Fibroblast of skin of scalp (primary cell): ENCODE measurements at regions not wholly inside any gene's neighbourhood (a gene's known extent, or its start where the extent isn't known, plus 50 kb on each side); places are given as distances from the start of the nearest gene placed in this dataset.
A peak's percentile ranks its signal among the peaks of the same experiment; 100 is the strongest.
"Not testable (repeated sequence)": the region's sequence is repeated elsewhere in the genome, so short reads cannot be mapped to it uniquely, and the experiment has no call there.

Experiments used
- DNase-seq: peaks from one replicate; pipeline ENCODE4 v3.0.0-alpha.2; 2013

- peak; percentile 21 for DNase-seq
Observed at GRCh38 chr9:18299449-18299848, 174.5 kb upstream of the ADAMTSL1 start.

GRCh38 chr9:18305167-18305806 lies 168.7 kb upstream of the ADAMTSL1 start:
- not testable (repeated sequence) for DNase-seq

- DNase-seq, result no peak
Observed at GRCh38 chr9:18314316-18314715, 159.6 kb upstream of the ADAMTSL1 start.

DNA sequence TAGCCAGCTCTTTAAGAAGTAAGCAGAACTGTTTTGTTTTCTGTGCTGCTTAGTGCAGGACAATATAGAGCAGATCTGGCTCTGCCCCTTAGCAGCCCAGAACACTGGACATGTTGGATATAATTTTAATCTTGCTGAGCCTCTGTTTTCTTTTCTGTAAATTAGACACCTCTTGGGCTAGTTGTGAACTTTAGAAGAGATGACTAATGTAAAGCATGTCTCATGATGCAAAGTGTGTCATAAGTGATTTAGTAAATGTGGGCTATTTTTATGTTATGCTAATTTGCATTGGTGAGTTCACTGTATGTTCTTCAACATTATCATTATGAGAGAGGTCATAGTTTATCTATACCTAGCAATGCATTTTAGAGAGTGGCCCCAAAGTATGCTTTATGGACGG lies 156.1 kb upstream of the ADAMTSL1 start:
- DNase-seq, result no peak

GRCh38 chr9:18319918-18320445 lies 154.0 kb upstream of the ADAMTSL1 start:
- no peak for DNase-seq

DNA sequence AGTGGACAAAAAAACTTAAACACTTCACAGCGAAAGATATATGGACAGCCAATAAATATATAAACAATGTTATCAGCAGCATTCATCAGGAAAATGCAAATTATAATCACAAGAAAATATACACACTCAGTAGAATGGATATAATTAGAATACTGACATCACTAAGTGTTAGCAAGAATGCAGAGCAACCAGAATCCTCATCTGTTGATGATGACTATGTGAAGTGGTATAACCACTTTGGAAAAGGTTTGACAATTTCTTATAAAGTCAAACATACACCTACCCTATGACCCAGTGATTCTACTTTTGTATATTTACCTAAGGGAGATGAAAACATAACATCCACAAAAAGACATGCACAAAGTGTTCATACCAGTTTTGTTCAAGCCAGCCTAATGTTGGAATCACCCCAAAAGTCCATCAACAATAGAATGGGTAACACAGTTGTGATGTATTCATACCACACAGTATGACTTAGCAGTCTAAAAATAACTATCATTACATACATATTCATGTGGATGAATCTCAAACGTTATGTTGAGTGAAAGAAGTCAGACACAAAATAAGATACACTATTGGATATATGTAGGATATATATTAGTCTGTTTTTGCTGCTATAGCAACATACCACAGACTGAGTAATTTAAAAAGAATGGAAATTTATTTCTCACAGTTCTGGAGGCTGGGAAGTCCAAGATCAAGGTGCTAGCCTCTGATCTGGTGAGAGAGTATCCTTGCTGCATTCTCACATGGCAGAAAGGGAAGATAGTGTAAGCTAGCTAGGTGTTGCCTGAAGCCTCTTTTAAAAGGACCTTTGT lies 148.8 kb upstream of the ADAMTSL1 start:
- peak; percentile 21 for DNase-seq

DNA sequence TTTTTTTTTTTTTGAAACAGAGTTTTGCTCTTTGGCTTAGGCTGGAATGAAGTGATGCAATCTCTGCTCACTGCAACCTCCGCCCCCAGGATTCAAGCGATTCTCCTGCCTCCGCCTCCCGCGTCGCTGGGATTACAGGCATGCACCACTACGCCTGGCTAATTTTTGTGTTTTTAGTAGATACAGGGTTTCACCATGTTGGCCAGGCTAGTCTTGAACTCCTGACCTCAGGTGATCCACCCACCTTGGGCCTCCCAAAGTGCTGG lies 148.3 kb upstream of the ADAMTSL1 start:
- DNase-seq, result not testable (repeated sequence)

GRCh38 chr9:18327121-18327520 lies 146.8 kb upstream of the ADAMTSL1 start:
- DNase-seq, result peak; percentile 22

GRCh38 chr9:18330401-18331309 lies 143.3 kb upstream of the ADAMTSL1 start:
- DNase-seq, result no peak

DNA sequence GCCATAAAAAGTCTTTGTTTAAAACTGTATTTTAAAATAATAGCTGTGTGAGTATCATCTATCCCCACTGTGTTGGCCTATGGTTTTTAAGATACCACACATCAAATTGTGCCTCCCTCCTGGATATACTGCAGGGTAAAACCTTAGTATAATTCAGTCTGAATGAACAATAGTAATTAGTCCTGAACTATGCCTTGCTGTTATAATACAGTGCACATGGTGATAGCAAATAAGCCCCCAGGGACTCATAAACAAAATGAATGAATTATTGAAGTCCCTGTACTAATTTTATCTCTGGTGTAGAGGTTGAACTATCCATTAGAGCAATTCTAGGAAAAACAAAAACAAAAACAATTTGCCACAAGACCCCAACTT lies 142.7 kb upstream of the ADAMTSL1 start:
- DNase-seq, result no peak

GRCh38 chr9:18331808-18332209 lies 142.1 kb upstream of the ADAMTSL1 start:
- DNase-seq, result peak; percentile 53

GRCh38 chr9:18333157-18333556 lies 140.8 kb upstream of the ADAMTSL1 start:
- peak; percentile 52 for DNase-seq

GRCh38 chr9:18335825-18336224 lies 138.1 kb upstream of the ADAMTSL1 start:
- no peak for DNase-seq

DNA sequence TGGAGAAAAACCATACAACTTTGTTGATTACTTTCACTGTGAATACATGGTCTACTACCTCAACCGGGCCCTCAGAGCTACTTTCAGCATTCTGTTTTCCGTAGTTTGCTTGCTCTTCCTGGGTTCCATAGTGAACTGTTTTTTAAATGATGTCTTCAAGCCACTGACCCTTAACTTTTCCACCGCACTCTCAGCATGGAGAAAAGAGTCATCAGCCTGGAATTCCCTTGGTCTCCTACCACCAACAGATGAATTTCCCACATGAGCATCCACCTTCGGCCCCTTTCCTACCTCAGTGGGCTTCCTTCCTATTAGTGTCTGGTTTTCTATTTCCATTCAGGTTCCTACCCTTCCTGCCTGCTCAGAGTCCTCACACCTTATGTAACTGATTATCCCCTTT lies 135.9 kb upstream of the ADAMTSL1 start:
- DNase-seq, result peak; percentile 66

DNA sequence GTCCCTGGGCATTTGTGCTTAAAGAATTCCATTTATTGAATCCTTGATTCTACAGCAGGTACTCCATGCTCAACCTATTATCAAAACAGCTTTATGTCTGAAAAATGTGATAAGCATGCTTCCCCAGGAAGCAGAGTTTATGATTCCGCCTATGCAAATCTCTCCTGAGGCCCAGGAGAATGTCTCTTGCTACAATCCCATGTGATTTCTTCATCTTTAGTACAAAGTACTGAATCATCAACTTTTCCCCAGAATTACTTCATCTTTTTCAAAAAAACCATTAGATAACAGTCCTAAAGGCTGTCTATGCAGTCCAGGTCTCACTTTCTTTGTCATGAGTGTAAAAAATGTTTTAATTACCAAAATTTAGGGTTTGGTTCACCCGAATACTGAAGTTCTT lies 130.2 kb upstream of the ADAMTSL1 start:
- peak; percentile 57 for DNase-seq

GRCh38 chr9:18346745-18347144 lies 127.2 kb upstream of the ADAMTSL1 start:
- DNase-seq, result no peak

DNA sequence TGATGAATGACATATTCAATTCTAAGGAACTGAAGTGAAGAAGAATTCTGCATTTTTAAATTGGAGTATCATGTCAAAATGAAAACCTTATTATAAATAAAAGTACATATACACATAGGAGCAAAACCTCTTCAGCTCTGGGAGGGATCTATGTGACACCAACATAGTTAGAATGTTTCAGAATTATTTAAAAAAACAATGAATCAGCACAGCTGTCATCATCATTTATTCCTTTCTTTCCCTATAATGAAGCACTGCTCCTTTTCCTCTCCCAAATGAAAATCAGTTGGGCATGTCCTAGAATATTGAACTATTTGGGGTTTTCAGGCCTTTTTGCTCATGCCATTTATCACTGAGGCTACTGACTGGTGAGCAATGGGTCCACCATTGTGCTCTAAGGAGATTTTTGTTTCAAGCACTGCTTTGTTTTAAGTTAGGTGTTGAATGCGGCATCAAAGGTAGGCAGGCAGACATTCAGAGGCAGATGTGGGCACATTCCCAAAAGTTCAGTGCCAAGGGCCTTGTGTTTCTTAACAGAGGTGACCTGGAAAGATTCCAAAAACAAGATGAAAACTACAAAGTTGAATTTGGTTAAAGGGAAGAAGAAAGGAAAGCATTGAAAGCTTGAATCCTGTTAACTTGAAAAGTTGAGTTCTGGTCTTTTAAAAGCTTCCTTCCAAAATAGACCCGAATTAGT lies 126.4 kb upstream of the ADAMTSL1 start:
- peak; percentile 83 for DNase-seq

- DNase-seq, result no peak
Observed at GRCh38 chr9:18348083-18348475, 125.9 kb upstream of the ADAMTSL1 start.

DNA sequence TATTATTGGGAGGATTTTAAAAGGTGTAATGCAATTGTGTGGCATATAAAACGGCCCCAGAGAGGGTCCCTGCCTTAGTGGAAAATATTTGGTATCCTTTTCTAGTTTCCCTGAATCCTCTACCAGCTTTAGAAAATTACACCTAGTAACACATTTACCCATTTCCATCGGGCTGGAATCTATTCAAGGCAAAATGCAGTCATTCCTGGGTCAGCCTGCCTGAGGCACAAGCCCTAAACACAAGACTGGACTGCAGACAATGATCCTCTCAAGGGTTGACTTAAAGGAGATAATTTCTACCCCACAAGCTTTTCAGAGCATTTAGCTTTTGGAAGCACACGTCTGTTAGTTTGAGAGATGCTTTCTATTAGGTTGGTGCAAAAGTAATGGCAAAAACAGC lies 124.4 kb upstream of the ADAMTSL1 start:
- DNase-seq, result no peak

DNA sequence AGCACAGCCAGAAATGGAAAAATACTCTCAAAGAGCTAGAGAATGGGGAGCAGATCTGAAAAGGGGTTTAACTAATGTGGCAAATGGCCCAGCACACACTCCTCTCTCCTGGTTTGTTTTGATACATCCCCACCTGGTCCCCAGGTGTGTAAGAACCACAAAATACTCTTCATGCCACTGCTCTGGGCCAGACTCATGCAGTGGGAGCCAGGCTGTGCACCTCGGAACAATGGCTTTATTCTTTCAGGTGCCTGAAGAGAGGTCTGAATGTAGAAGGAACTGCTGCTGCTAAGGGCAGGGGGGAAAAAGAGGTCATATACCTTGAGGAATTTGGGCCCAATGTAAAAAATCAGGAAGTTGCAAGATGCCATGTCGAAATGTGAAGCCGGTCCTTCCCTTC lies 123.9 kb upstream of the ADAMTSL1 start:
- DNase-seq, result no peak

- DNase-seq, result no peak
Observed at GRCh38 chr9:18350995-18351595, 122.9 kb upstream of the ADAMTSL1 start.

- DNase-seq, result no peak
Observed at GRCh38 chr9:18352711-18353110, 121.2 kb upstream of the ADAMTSL1 start.
